ENCODE measurements at regions not wholly inside any gene's neighbourhood (a gene's known extent, or its start where the extent isn't known, plus 50 kb on each side); places are given as distances from the start of the nearest gene placed in this dataset.

DNA sequence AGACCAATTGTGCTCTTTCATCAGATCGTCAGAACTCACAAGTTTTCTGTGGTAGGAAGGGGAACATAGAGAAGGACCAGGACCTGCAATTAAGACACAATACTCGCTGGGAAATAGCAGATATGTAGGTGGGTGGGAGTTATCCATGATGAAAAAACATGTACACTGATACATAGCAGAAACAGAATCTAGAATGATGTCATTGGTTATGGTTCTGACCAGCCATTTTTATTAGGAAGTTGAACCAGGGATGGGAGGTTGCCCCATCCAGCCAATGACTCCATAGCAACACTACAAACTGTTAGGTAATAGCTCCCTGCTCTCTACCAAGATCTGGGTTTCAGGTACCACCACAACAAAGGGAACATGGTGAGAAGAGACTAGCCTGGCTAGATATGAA lies 393.5 kb upstream of the PBX1 start:
- TF ChIP-seq CTCF (IDR thresholded peaks at IDR 0.05), result no peak
- TF ChIP-seq ZFX (IDR thresholded peaks at IDR 0.05; ENCODE audit: borderline replicate concordance), result no peak

Data from 22Rv1 (cell line).